ENCODE measurements at regions not wholly inside any gene's neighbourhood (a gene's known extent, or its start where the extent isn't known, plus 50 kb on each side); places are given as distances from the start of the nearest gene placed in this dataset.
"Not testable (repeated sequence)": the region's sequence is repeated elsewhere in the genome, so short reads cannot be mapped to it uniquely, and the experiment has no call there.

DNA sequence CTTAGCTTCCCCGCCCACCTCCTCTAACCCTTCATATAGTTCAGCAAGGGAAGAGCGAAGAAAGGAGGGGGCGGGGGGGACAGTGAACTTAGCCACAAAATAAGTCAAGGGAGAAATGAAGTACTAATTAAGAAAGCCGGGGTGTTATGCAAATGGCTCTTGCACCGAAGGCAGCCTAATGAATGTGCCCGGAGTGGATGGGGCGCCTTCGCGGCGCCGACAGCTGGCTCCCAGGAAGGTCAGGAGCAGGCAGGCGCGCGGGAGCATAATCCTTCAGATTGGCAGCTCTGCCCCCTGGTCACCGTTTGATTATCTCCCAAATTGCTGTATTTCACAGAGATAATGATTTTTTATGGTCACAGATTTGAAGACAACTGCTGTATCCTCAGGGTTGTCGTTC is 395.1 kb downstream of the TFAP2B start:
- Histone ChIP-seq H3K27ac (ENCODE audit: low read length) (no peak overlapping the region), H3K27me3 (replicated peaks in 1 of 2; ENCODE audit: control insufficient read depth in 2 of 2, extremely low read depth in 1 of 2, insufficient read depth in 2 of 2, low read length in 1 of 2) (no peaks in the 10 kb centered on the region), H3K4me3 (ENCODE audit: control insufficient read depth in 1 of 2, extremely low read depth in 1 of 2, low read length in 1 of 2) (no peak overlapping the region), H3K4me1 (ENCODE audit: control insufficient read depth in 1 of 2, extremely low read depth in 1 of 2, insufficient read depth in 2 of 2, low read length in 2 of 2) (no peaks in the 10 kb centered on the region), H3K9me3 (no peaks in the 10 kb centered on the region), H3K36me3 (ENCODE audit: control insufficient read depth in 2 of 2, extremely low read depth in 1 of 2, insufficient read depth in 1 of 2, low read length in 1 of 2) (no peaks in the 10 kb centered on the region)
- Mint-ChIP-seq H3K27ac (no peak overlapping the region), H3K4me3 (no peak overlapping the region), H3K4me1 (no peaks in the 10 kb centered on the region), H3K36me3 (no peaks in the 10 kb centered on the region), H3K27me3 (no peaks in the 10 kb centered on the region), H3K9me3 (peaks cover 0 to 18% (median 18%) of the 10 kb centered on the region in 3 donors)
- ChIA-PET CTCF (no interaction called here), POLR2A (no interaction called here)
- ATAC-seq (replicated peaks in 1 of 4) (no peak), DNase-seq (no peak)
- 44% methylated on average over 11 of the region's 16 CpGs for WGBS (ENCODE audit: insufficient coverage)

GRCh38 chr6:51214442-51214841 is 395.8 kb downstream of the TFAP2B start:
- WGBS (ENCODE audit: insufficient coverage), result 100% methylated on average over 1 of the region's 4 CpGs
- Histone ChIP-seq H3K4me3 (ENCODE audit: control insufficient read depth in 1 of 2, extremely low read depth in 1 of 2, low read length in 1 of 2) (no peak overlapping the region), H3K27me3 (replicated peaks in 1 of 2; ENCODE audit: control insufficient read depth in 2 of 2, extremely low read depth in 1 of 2, insufficient read depth in 2 of 2, low read length in 1 of 2) (no peaks in the 10 kb centered on the region), H3K9me3 (no peaks in the 10 kb centered on the region), H3K27ac (ENCODE audit: low read length) (no peak overlapping the region), H3K36me3 (ENCODE audit: control insufficient read depth in 2 of 2, extremely low read depth in 1 of 2, insufficient read depth in 1 of 2, low read length in 1 of 2) (no peaks in the 10 kb centered on the region), H3K4me1 (ENCODE audit: control insufficient read depth in 1 of 2, extremely low read depth in 1 of 2, insufficient read depth in 2 of 2, low read length in 2 of 2) (no peaks in the 10 kb centered on the region)
- Mint-ChIP-seq H3K4me3 (no peak overlapping the region), H3K4me1 (no peaks in the 10 kb centered on the region), H3K9me3 (peaks cover 0 to 18% (median 18%) of the 10 kb centered on the region in 3 donors), H3K27me3 (no peaks in the 10 kb centered on the region), H3K27ac (no peak overlapping the region), H3K36me3 (no peaks in the 10 kb centered on the region)
- CTCF ChIA-PET, result no interaction called here
- POLR2A ChIA-PET, result no interaction called here
- no peak for ATAC-seq (replicated peaks in 1 of 4)
- no peak for DNase-seq

DNA sequence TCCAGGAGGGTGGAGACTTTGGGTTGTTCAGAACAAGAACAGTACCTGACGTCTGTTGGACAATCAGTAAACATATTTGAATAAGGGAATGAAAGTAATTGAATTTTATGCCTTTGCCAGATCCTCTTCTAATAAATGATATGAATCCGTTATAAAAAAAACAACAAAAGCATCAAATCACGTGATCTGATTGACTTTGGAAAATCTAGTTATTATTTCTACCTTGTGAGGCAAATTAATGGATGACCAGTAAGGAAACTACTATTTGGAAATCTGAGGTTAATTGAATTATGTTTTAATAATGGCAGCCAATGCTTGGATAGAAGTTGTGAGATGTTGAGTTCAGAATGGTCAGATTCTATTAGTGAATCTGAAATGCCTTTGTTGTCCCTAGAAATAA is 399.5 kb downstream of the TFAP2B start:
- H3K36me3 ChIP-seq (ENCODE audit: control insufficient read depth in 2 of 2, extremely low read depth in 1 of 2, insufficient read depth in 1 of 2, low read length in 1 of 2), result no peaks in the 10 kb centered on the region
- no peaks in the 10 kb centered on the region for H3K4me1 ChIP-seq (ENCODE audit: control insufficient read depth in 1 of 2, extremely low read depth in 1 of 2, insufficient read depth in 2 of 2, low read length in 2 of 2)
- ATAC-seq (replicated peaks in 1 of 4) (no peak), DNase-seq (no peak)
- no peak overlapping the region for H3K27ac ChIP-seq (ENCODE audit: low read length)
- Mint-ChIP-seq H3K9me3 (peaks cover 0 to 18% (median 18%) of the 10 kb centered on the region in 3 donors), H3K27me3 (no peaks in the 10 kb centered on the region), H3K36me3 (no peaks in the 10 kb centered on the region), H3K4me1 (no peaks in the 10 kb centered on the region), H3K4me3 (no peak overlapping the region), H3K27ac (no peak overlapping the region)
- POLR2A ChIA-PET, result no interaction called here
- H3K9me3 ChIP-seq, result no peaks in the 10 kb centered on the region
- no peak overlapping the region for H3K4me3 ChIP-seq (ENCODE audit: control insufficient read depth in 1 of 2, extremely low read depth in 1 of 2, low read length in 1 of 2)
- no CpG with 5 or more reads among the region's 3 CpGs for WGBS (ENCODE audit: insufficient coverage)
- no peaks in the 10 kb centered on the region for H3K27me3 ChIP-seq (replicated peaks in 1 of 2; ENCODE audit: control insufficient read depth in 2 of 2, extremely low read depth in 1 of 2, insufficient read depth in 2 of 2, low read length in 1 of 2)
- CTCF ChIA-PET, result no interaction called here

DNA sequence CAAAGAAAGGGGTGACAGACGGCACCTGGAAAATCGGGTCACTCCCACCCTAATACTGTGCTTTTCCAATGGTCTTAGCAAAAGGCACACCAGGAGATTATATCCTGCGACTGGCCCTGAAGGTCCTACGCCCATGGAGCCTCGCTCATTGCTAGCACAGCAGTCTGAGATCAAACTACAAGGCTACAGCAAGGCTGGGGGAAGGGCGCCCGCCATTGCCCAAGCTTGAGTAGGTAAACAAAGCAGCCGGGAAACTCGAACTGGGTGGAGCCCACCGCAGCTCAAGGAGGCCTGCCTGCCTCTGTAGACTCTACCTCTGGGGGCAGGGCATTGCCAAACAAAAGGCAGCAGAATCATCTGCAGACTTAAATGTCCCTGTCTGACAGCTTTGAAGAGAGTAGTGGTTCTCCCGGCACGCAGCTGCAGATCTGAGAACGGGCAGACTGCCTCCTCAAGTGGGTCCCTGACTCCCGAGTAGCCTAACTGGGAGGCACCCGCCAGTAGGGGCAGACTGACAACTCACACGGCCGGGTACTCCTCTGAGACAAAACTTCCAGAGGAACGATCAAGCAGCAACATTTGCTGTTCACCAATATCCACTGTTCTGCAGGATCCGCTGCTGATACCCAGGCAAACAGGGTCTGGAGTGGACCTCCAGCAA is 406.0 kb downstream of the TFAP2B start:
- H3K4me3 ChIP-seq (ENCODE audit: control insufficient read depth in 1 of 2, extremely low read depth in 1 of 2, low read length in 1 of 2); H3K9me3 ChIP-seq; H3K36me3 Mint-ChIP-seq; H3K27ac Mint-ChIP-seq; H3K27me3 ChIP-seq (replicated peaks in 1 of 2; ENCODE audit: control insufficient read depth in 2 of 2, extremely low read depth in 1 of 2, insufficient read depth in 2 of 2, low read length in 1 of 2); H3K36me3 ChIP-seq (ENCODE audit: control insufficient read depth in 2 of 2, extremely low read depth in 1 of 2, insufficient read depth in 1 of 2, low read length in 1 of 2); POLR2A ChIA-PET; H3K4me1 ChIP-seq (ENCODE audit: control insufficient read depth in 1 of 2, extremely low read depth in 1 of 2, insufficient read depth in 2 of 2, low read length in 2 of 2); DNase-seq; H3K27me3 Mint-ChIP-seq; CTCF ChIA-PET; H3K4me1 Mint-ChIP-seq; H3K27ac ChIP-seq (ENCODE audit: low read length); H3K4me3 Mint-ChIP-seq; ATAC-seq (replicated peaks in 1 of 4): not testable (repeated sequence)
- 88% methylated on average over 12 of the region's 19 CpGs for WGBS (ENCODE audit: insufficient coverage)
- peaks cover 0 to 17% (median 8%) of the 10 kb centered on the region in 3 donors for H3K9me3 Mint-ChIP-seq

DNA sequence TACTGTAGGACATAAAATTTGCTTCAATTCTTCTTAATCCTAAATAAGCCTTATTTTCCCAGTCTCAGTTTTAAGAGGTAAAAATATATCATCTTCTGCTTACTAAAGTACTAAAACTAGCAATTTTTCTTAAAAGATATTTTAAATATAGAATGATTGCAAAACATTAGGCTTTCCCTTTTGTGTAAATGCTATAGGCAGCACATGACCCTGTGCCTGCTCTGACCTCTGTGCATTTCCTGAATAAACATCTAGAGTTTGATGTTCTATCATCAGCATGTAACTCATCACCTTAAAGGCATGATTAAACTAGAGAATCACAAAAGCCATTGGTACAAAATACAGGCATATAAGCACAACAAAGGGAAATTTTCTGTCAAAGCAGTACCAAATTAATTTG is 422.7 kb downstream of the TFAP2B start:
- Histone ChIP-seq H3K36me3 (ENCODE audit: control insufficient read depth in 2 of 2, extremely low read depth in 1 of 2, insufficient read depth in 1 of 2, low read length in 1 of 2) (no peaks in the 10 kb centered on the region), H3K27me3 (replicated peaks in 1 of 2; ENCODE audit: control insufficient read depth in 2 of 2, extremely low read depth in 1 of 2, insufficient read depth in 2 of 2, low read length in 1 of 2) (no peaks in the 10 kb centered on the region), H3K4me3 (ENCODE audit: control insufficient read depth in 1 of 2, extremely low read depth in 1 of 2, low read length in 1 of 2) (no peak overlapping the region), H3K27ac (ENCODE audit: low read length) (no peak overlapping the region), H3K4me1 (ENCODE audit: control insufficient read depth in 1 of 2, extremely low read depth in 1 of 2, insufficient read depth in 2 of 2, low read length in 2 of 2) (no peaks in the 10 kb centered on the region), H3K9me3 (no peaks in the 10 kb centered on the region)
- POLR2A ChIA-PET, result no interaction called here
- peaks cover 0 to 8% (median 3%) of the 10 kb centered on the region in 3 donors for H3K9me3 Mint-ChIP-seq
- no peak overlapping the region for H3K4me3 Mint-ChIP-seq
- ATAC-seq (replicated peaks in 1 of 4) (no peak), DNase-seq (no peak)
- CTCF ChIA-PET, result no interaction called here
- H3K27me3 Mint-ChIP-seq, result no peaks in the 10 kb centered on the region
- H3K36me3 Mint-ChIP-seq, result no peaks in the 10 kb centered on the region
- H3K27ac Mint-ChIP-seq, result no peak overlapping the region
- H3K4me1 Mint-ChIP-seq, result no peaks in the 10 kb centered on the region

- no peak overlapping the region for H3K4me3 Mint-ChIP-seq
- H3K27ac Mint-ChIP-seq, result no peak overlapping the region
- peaks cover 0 to 6% (median 3%) of the 10 kb centered on the region in 3 donors for H3K9me3 Mint-ChIP-seq
- H3K4me1 Mint-ChIP-seq, result no peaks in the 10 kb centered on the region
- ChIA-PET CTCF (no interaction called here), POLR2A (no interaction called here)
- Histone ChIP-seq H3K4me1 (ENCODE audit: control insufficient read depth in 1 of 2, extremely low read depth in 1 of 2, insufficient read depth in 2 of 2, low read length in 2 of 2) (no peaks in the 10 kb centered on the region), H3K27me3 (replicated peaks in 1 of 2; ENCODE audit: control insufficient read depth in 2 of 2, extremely low read depth in 1 of 2, insufficient read depth in 2 of 2, low read length in 1 of 2) (no peaks in the 10 kb centered on the region), H3K36me3 (ENCODE audit: control insufficient read depth in 2 of 2, extremely low read depth in 1 of 2, insufficient read depth in 1 of 2, low read length in 1 of 2) (no peaks in the 10 kb centered on the region), H3K27ac (ENCODE audit: low read length) (no peak overlapping the region), H3K9me3 (no peaks in the 10 kb centered on the region), H3K4me3 (ENCODE audit: control insufficient read depth in 1 of 2, extremely low read depth in 1 of 2, low read length in 1 of 2) (no peak overlapping the region)
- no peaks in the 10 kb centered on the region for H3K27me3 Mint-ChIP-seq
- no peak for ATAC-seq (replicated peaks in 1 of 4)
- H3K36me3 Mint-ChIP-seq, result no peaks in the 10 kb centered on the region
- no peak for DNase-seq
Observed at GRCh38 chr6:51249798-51250197, 431.1 kb downstream of the TFAP2B start.

GRCh38 chr6:51250317-51250716 is 431.6 kb downstream of the TFAP2B start:
- ATAC-seq (replicated peaks in 1 of 4) (no peak), DNase-seq (no peak)
- Mint-ChIP-seq H3K9me3 (peaks cover 0 to 6% (median 3%) of the 10 kb centered on the region in 3 donors), H3K4me1 (no peaks in the 10 kb centered on the region), H3K36me3 (no peaks in the 10 kb centered on the region), H3K4me3 (no peak overlapping the region), H3K27me3 (no peaks in the 10 kb centered on the region), H3K27ac (no peak overlapping the region)
- WGBS (ENCODE audit: insufficient coverage), result 84% methylated on average over 4 of the region's 4 CpGs
- Histone ChIP-seq H3K9me3 (no peaks in the 10 kb centered on the region), H3K4me1 (ENCODE audit: control insufficient read depth in 1 of 2, extremely low read depth in 1 of 2, insufficient read depth in 2 of 2, low read length in 2 of 2) (no peaks in the 10 kb centered on the region), H3K27ac (ENCODE audit: low read length) (no peak overlapping the region), H3K36me3 (ENCODE audit: control insufficient read depth in 2 of 2, extremely low read depth in 1 of 2, insufficient read depth in 1 of 2, low read length in 1 of 2) (no peaks in the 10 kb centered on the region), H3K27me3 (replicated peaks in 1 of 2; ENCODE audit: control insufficient read depth in 2 of 2, extremely low read depth in 1 of 2, insufficient read depth in 2 of 2, low read length in 1 of 2) (no peaks in the 10 kb centered on the region), H3K4me3 (ENCODE audit: control insufficient read depth in 1 of 2, extremely low read depth in 1 of 2, low read length in 1 of 2) (no peak overlapping the region)
- CTCF ChIA-PET, result no interaction called here
- POLR2A ChIA-PET, result no interaction called here

Data from T-cell (primary cell).